ENCODE measurements at regions not wholly inside any gene's neighbourhood (a gene's known extent, or its start where the extent isn't known, plus 50 kb on each side); places are given as distances from the start of the nearest gene placed in this dataset.

- in situ Hi-C loops (cut with MboI; ENCODE audit: low sequenced_read_pairs) = loop anchor here (25.0 kb wide), 1 partner anchor 494 kb away; the partner anchor contains the start of genes FOXC2 and MTHFSD
Observed at GRCh38 chr16:87056551-87056950, 260.6 kb downstream of the C16orf95 start.

DNA sequence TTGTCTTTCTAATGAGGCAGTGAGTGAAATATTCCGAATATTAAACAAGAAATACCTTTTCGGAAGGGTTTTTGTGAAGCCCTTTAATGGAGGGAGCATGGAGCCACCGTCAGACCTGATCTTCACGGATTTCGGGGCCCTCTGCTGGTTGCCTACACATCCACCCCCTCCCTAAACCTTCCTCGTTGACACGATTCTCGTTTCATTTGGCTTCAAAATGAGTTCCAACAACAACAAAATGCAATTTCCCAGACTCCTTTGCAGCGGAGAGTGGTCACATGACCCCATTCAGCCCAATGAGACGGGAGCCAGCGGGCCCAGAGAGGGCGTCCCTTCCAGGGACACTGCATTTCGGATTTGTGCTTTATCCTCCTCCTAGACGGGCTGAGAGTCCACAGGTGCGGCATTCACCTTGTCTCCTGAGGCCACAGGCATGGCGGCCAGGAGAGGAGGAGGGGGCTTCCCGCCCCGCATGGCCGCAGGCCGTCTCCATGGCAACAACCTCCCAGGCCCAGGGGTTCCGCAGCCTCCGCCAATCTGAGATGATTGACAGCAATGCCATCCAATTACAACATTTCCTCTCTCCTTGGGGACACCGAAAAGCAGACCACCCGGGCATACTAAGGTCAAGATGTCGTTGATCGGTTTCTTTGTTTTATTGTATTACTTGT, 259.8 kb downstream of the C16orf95 start:
- in situ Hi-C loops (cut with MboI; ENCODE audit: low sequenced_read_pairs) = loop anchor here (25.0 kb wide), 1 partner anchor 495 kb away; the partner anchor contains the start of genes FOXC2 and MTHFSD

- in situ Hi-C loops (cut with MboI; ENCODE audit: low sequenced_read_pairs) = loop anchor here (25.0 kb wide), 1 partner anchor 496 kb away; the partner anchor contains the start of genes FOXC2 and MTHFSD
Observed at GRCh38 chr16:87057951-87058560, 259.1 kb downstream of the C16orf95 start.

GRCh38 chr16:87058728-87059250, 258.4 kb downstream of the C16orf95 start:
- in situ Hi-C loops (cut with MboI; ENCODE audit: low sequenced_read_pairs) = loop anchor here (25.0 kb wide), 1 partner anchor 496 kb away; the partner anchor contains the start of genes FOXC2 and MTHFSD

- in situ Hi-C loops (cut with MboI; ENCODE audit: low sequenced_read_pairs) = loop anchor here (25.0 kb wide), 1 partner anchor 498 kb away; the partner anchor contains the start of genes FOXC2 and MTHFSD
Observed at GRCh38 chr16:87060034-87060986, 256.9 kb downstream of the C16orf95 start.

GRCh38 chr16:87061243-87061920, 255.8 kb downstream of the C16orf95 start:
- in situ Hi-C loops (cut with MboI; ENCODE audit: low sequenced_read_pairs) = loop anchor here (25.0 kb wide), 1 partner anchor 499 kb away; the partner anchor contains the start of genes FOXC2 and MTHFSD

DNA sequence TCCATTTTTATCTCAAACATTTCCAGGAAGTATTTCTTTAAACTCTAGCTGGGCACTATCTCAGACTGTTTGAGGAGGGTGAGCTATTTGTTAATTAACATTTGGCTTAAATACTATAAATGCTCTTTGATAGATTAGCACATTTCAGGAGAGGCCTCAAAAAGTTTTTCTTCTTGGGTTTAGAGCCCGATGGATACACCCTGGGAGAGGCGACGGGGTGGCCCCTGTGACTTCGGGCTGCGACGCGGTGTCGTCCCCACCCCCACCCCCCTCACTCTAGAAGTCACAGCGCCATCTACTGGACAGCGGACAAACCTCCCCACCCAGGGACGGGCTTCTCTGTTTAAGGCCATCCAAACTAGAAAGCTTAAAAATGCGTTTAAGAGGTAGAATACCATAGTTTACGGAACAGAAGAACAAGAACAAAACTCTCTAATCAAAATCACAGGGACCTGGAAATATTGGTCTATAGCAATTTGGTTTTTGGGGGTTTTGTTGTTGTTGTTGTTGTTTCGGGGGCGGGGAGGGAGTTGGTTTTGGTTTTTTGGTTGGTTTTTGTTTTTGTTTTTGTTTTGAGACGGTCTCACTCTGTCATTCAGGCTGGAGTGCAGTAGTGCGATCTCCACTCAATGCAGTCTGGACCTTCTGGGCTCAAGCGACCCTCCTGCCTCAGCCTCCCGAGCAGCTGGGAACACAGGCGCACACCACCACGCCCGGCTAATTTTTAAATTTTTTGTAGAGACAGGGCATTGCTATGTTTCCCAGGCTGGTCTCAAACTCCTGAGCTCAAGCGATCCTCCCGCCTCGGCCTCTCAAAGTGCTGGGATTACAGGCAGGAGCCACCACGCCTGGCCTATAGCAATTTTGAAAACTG, 254.4 kb downstream of the C16orf95 start:
- in situ Hi-C loops (cut with MboI; ENCODE audit: low sequenced_read_pairs) = loop anchor here (25.0 kb wide), 1 partner anchor 501 kb away; the partner anchor contains the start of genes FOXC2 and MTHFSD

GRCh38 chr16:87063543-87063942, 253.6 kb downstream of the C16orf95 start:
- in situ Hi-C loops (cut with MboI; ENCODE audit: low sequenced_read_pairs) = loop anchor here (25.0 kb wide), 1 partner anchor 501 kb away; the partner anchor contains the start of genes FOXC2 and MTHFSD

DNA sequence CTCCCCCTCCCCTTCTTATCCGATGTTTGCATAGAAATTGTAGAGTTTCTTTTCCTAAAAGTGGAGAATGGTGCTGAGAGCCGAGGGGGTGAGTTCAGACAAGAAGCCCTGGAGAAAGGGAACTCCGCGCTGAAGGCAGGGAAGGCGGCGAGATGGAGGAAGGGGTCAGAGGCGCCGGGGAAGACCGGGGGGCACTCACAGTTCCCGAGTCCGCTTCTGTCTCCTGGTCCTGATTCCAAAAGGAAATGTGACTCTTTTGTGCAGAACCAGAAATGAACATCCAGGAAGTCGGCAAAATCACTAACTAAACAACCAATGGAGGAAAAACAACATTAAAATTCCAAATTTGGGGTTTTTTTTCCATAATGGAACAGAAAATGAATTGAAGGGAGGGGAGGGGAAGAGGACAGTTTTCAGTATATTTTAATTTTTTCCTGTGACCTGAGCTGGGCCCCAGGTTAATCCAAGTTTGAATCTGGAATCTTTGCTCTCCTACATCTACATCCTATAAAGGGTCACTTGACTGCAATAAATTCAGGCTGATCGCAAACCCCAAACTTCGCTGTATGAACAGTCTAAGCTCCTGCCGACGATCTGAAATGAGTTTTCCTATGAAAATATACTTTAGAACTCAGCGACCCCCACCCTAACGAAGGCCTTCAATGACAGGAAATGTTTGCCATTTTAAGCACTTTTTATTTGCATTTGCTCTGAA, 252.3 kb downstream of the C16orf95 start:
- in situ Hi-C loops (cut with MboI; ENCODE audit: low sequenced_read_pairs) = loop anchor here (25.0 kb wide), 1 partner anchor 503 kb away; the partner anchor contains the start of genes FOXC2 and MTHFSD

GRCh38 chr16:87065446-87066132, 251.6 kb downstream of the C16orf95 start:
- in situ Hi-C loops (cut with MboI; ENCODE audit: low sequenced_read_pairs) = loop anchor here (25.0 kb wide), 1 partner anchor 503 kb away; the partner anchor contains the start of genes FOXC2 and MTHFSD

GRCh38 chr16:87066133-87067002, 250.8 kb downstream of the C16orf95 start:
- in situ Hi-C loops (cut with MboI; ENCODE audit: low sequenced_read_pairs) = loop anchor here (25.0 kb wide), 1 partner anchor 504 kb away; the partner anchor contains the start of genes FOXC2 and MTHFSD

- in situ Hi-C loops (cut with MboI; ENCODE audit: low sequenced_read_pairs) = loop anchor here (25.0 kb wide), 1 partner anchor 505 kb away; the partner anchor contains the start of genes FOXC2 and MTHFSD
Observed at GRCh38 chr16:87067003-87067556, 250.1 kb downstream of the C16orf95 start.

DNA sequence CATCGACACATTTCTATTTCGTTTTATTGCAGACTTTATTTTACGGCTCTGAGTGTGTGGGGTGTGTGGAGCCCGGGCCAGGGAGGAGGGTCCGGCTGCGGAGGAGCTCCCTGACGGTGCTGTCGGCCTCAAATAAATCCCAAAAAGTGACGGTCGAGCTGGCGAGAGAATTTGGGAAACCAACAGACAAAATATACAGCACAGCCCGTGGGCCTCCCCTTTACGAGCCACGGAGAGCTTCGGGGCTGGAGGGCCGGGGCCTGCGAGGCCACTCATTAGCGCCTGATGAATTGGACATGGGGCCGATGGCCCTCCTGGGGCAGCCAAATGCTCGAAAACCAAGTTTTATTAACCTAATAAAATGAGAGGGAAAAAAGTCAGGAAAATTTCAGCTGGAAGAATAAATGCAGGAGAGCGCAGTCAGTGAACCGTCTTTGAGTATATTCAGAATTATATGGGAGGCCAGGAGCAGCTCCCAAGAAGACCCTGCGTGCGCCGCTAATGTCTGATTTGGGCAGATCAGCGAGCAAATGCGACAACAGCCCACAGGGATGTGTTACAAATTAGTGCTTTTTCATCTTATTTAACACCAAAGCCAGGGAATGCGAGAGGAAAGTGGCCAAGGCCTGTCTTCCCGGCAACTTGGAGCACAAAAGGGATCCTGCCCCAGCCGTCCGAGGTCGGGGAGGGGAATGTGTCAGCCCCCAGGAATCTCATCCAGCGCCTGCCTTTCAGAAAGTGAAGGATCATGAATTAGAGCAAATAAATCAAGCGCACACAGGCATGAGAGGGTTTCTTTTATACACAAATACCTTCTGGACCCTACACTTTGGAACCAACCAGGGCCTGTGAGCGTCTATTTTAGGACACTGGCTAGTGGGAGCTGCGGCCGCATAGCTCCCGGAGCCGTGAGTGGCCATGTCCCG, 249.1 kb downstream of the C16orf95 start:
- in situ Hi-C loops (cut with MboI; ENCODE audit: low sequenced_read_pairs) = loop anchor here (25.0 kb wide), 1 partner anchor 506 kb away; the partner anchor contains the start of genes FOXC2 and MTHFSD

DNA sequence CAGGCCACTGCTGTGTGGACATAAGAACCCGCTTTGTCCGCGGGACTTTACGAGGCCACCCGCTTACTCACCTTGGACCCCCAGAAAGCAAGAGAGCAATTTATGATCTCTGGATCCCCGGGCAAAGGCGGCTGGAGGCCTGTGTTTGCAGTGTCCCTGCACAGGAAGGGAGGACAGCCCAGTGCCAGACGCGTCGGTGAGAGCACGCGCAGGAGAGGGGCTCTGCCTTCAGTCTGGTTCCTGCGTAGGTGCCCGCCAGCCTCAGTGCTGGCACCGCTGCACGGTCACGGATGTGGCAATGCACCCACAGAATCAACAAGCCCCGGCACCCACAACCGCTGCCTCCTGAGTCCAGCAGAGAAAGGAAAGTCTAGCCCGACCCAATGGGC, 248.4 kb downstream of the C16orf95 start:
- in situ Hi-C loops (cut with MboI; ENCODE audit: low sequenced_read_pairs) = loop anchor here (25.0 kb wide), 1 partner anchor 506 kb away; the partner anchor contains the start of genes FOXC2 and MTHFSD

- in situ Hi-C loops (cut with MboI; ENCODE audit: low sequenced_read_pairs) = loop anchor here (25.0 kb wide), 1 partner anchor 508 kb away; the partner anchor contains the start of genes FOXC2 and MTHFSD
Observed at GRCh38 chr16:87070657-87071056, 246.5 kb downstream of the C16orf95 start.
